OCI-LY3 (cell line): ENCODE measurements at regions not wholly inside any gene's neighbourhood (a gene's known extent, or its start where the extent isn't known, plus 50 kb on each side); places are given as distances from the start of the nearest gene placed in this dataset.

Source experiments
- CTCF ChIP-seq: fragments of 200-600, 300-600 bp; sonication (generic); IDR thresholded peaks from 2 replicates; pipeline ENCODE4 v1.5.1; 2014; ENCODE audit warnings: antibody characterized with exemption, low read length, low read depth
- EZH2phosphoT487 ChIP-seq: fragments of 200-600 bp; shearing (Covaris generic); IDR thresholded peaks from 2 replicates; pipeline ENCODE4 v1.6.1; 2018; ENCODE audit warnings: antibody characterized with exemption, mixed run types, low read depth

- TF ChIP-seq CTCF (no peak), EZH2phosphoT487 (no peak)
These were observed 79.6 kb upstream of the RBPJ start for GRCh38 chr4:26241179-26241578.
